ENCODE measurements at regions not wholly inside any gene's neighbourhood (a gene's known extent, or its start where the extent isn't known, plus 50 kb on each side); places are given as distances from the start of the nearest gene placed in this dataset.

DNA sequence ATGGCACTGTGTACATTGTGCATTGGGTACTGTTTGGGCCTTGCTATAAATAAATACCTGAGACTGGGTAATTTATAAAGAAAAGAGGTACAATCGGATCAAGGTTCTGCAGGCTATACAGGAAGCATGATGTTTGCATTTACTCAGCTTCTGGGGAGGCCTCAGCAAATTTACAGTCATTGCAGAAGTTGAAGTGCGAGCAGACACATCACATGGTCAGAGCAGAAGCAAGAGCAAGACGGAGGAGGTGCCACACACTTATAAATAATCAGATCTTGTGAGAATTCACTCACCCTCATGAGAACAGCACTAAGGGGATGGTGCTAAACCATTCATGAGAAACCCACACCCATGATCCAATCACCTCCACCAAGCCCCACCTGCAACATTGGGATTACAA lies 505.0 kb downstream of the ARAP2 start:
- DNase-seq (ENCODE audit: extremely low spot score) = no peak
- TF ChIP-seq POLR2A (IDR thresholded peaks at IDR 0.05; ENCODE audit: low read depth) (no peak), EP300 (IDR thresholded peaks at IDR 0.05) (no peak), POLR2AphosphoS5 (IDR thresholded peaks at IDR 0.05) (no peak)
- TF ChIP-seq, protein P1, sequence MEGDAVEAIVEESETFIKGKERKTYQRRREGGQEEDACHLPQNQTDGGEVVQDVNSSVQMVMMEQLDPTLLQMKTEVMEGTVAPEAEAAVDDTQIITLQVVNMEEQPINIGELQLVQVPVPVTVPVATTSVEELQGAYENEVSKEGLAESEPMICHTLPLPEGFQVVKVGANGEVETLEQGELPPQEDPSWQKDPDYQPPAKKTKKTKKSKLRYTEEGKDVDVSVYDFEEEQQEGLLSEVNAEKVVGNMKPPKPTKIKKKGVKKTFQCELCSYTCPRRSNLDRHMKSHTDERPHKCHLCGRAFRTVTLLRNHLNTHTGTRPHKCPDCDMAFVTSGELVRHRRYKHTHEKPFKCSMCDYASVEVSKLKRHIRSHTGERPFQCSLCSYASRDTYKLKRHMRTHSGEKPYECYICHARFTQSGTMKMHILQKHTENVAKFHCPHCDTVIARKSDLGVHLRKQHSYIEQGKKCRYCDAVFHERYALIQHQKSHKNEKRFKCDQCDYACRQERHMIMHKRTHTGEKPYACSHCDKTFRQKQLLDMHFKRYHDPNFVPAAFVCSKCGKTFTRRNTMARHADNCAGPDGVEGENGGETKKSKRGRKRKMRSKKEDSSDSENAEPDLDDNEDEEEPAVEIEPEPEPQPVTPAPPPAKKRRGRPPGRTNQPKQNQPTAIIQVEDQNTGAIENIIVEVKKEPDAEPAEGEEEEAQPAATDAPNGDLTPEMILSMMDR (IDR thresholded peaks at IDR 0.05) = no peak
- intact Hi-C loops (cut with DNase I) = loop anchor here (2.0 kb wide), 1 partner anchor 25 kb away; no protein-coding TSS in a partner anchor

DNA sequence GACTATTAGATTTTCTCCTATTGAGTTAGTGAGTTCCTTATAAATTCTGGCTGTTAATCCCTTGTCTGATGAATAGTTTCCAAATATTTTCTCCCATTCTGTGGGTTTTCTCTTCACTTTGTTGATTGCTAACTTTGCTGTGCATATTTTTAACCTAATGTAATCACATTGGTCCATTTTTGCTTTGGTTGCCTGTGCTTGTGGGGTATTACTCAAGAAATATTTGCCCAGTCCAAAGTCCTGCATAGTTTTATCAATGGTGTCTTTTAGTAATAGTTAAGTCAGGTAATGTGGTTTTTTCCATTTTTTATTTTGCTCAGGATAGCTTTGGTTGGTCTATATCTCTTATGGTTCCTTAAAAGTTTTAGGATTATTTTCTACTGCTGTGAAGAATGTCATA lies 490.3 kb downstream of the ARAP2 start:
- no peaks in the 10 kb centered on the region for H3K36me3 ChIP-seq
- no peaks in the 10 kb centered on the region for H3K27me3 ChIP-seq
- H3K27ac ChIP-seq (replicated peaks in 1 of 4) = no peak overlapping the region
- intact Hi-C loops (cut with DNase I) = no loop called here
- H3K4me1 ChIP-seq = no peaks in the 10 kb centered on the region
- DNase-seq (ENCODE audit: extremely low spot score) = no peak
- TF ChIP-seq, protein P1 (IDR thresholded peaks at IDR 0.05) = no peak
- TF ChIP-seq POLR2A (IDR thresholded peaks at IDR 0.05; ENCODE audit: low read depth) = no peak
- TF ChIP-seq POLR2AphosphoS5 (IDR thresholded peaks at IDR 0.05) = no peak
- no peak for TF ChIP-seq EP300 (IDR thresholded peaks at IDR 0.05)
- no peaks in the 10 kb centered on the region for H3K9me3 ChIP-seq
- H3K4me3 ChIP-seq = no peak overlapping the region

More for the DNA sequence above, 505.0 kb downstream of the ARAP2 start:
- Histone ChIP-seq H3K4me1 (no peaks in the 10 kb centered on the region), H3K27me3 (no peaks in the 10 kb centered on the region), H3K4me3 (no peak overlapping the region), H3K9me3 (peaks cover 0 to 8% (median 0%) of the 10 kb centered on the region in 4 donors), H3K36me3 (no peaks in the 10 kb centered on the region), H3K27ac (replicated peaks in 1 of 4) (no peak overlapping the region)
- WGBS = 51% methylated on average over 3 of the region's 3 CpGs

DNA sequence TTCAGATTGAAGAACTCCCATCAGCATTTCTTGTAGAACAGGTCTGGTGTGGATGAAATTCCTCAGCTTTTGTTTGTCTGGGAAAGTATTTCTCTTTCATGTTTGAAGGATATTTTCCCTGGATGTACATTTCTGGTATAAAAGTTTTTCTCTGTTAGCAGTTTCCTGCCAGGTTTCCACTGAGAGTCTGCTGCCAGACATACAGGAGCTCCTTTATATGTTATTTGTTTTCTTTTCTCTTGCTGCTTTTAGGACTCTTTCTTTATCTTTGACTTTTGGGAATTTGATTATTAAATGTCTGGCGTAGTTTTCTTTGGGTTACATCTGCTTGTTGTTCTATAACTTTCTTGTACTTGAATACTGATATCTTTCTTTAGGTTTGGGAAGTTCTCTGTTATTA lies 486.5 kb downstream of the ARAP2 start:
- Histone ChIP-seq H3K4me1 (no peaks in the 10 kb centered on the region), H3K27ac (replicated peaks in 1 of 4) (no peak overlapping the region), H3K4me3 (no peak overlapping the region), H3K36me3 (no peaks in the 10 kb centered on the region), H3K9me3 (no peaks in the 10 kb centered on the region), H3K27me3 (no peaks in the 10 kb centered on the region)
- intact Hi-C loops (cut with DNase I) = no loop called here
- no peak for TF ChIP-seq POLR2AphosphoS5 (IDR thresholded peaks at IDR 0.05)
- no peak for TF ChIP-seq EP300 (IDR thresholded peaks at IDR 0.05)
- no peak for TF ChIP-seq POLR2A (IDR thresholded peaks at IDR 0.05; ENCODE audit: low read depth)
- TF ChIP-seq, protein P1 (IDR thresholded peaks at IDR 0.05) = no peak
- WGBS = 62% methylated on average over 1 of the region's 1 CpG
- DNase-seq (ENCODE audit: extremely low spot score) = no peak

DNA sequence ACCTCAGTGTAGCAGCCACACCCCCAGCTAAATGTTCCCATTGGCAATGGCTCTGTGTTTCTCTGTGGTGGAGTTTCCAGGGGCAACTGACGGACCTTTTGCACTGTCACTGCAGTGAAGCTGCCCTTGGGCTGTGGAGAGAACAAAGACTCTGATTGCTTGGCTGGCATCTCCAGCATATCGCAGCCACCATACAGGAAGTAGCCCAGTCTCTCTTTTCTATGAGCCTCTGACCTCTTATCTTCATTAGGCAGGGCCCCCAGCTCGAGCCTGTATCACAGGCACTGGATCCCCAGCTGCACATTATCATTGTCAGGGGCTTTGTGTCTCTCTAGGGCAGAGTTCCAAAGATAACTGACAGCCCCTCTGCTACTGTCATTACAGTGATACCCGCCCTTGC lies 483.5 kb downstream of the ARAP2 start:
- TF ChIP-seq POLR2AphosphoS5 (IDR thresholded peaks at IDR 0.05) = no peak
- TF ChIP-seq EP300 (IDR thresholded peaks at IDR 0.05) = no peak
- TF ChIP-seq, protein P1 (IDR thresholded peaks at IDR 0.05) = no peak
- TF ChIP-seq POLR2A (IDR thresholded peaks at IDR 0.05; ENCODE audit: low read depth) = no peak
- Histone ChIP-seq H3K36me3 (no peaks in the 10 kb centered on the region), H3K27me3 (no peaks in the 10 kb centered on the region), H3K27ac (replicated peaks in 1 of 4) (no peak overlapping the region), H3K4me1 (no peaks in the 10 kb centered on the region), H3K4me3 (no peak overlapping the region), H3K9me3 (no peaks in the 10 kb centered on the region)
- intact Hi-C loops (cut with DNase I) = no loop called here
- WGBS = 53% methylated on average over 4 of the region's 4 CpGs
- DNase-seq (ENCODE audit: extremely low spot score) = no peak

DNA sequence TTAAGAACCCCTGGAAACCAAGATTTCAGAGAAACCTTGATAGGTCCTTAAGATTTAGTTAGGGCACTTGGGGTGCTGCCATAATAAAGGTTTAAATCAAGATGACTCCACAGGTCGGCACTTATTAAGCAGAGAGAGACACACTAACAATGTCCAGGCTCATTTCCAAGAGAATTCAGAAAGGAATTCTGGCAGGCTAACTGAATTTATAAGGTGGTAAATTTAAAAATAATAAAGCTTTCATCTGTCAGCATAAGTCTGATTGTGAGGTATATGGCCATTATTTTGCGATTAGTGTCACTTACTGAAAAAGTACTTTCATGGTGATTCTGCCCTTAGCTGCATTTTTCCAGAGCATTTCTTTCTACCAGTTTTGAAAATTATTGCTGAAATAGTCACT lies 472.7 kb downstream of the ARAP2 start:
- Histone ChIP-seq H3K36me3 (no peaks in the 10 kb centered on the region), H3K4me3 (no peak overlapping the region), H3K4me1 (no peaks in the 10 kb centered on the region), H3K9me3 (no peaks in the 10 kb centered on the region), H3K27me3 (no peaks in the 10 kb centered on the region), H3K27ac (replicated peaks in 1 of 4) (no peak overlapping the region)
- 32% methylated on average over 2 of the region's 2 CpGs for WGBS
- intact Hi-C loops (cut with DNase I) = no loop called here
- TF ChIP-seq, protein P1 (IDR thresholded peaks at IDR 0.05) = no peak
- TF ChIP-seq EP300 (IDR thresholded peaks at IDR 0.05) (no peak), POLR2A (IDR thresholded peaks at IDR 0.05; ENCODE audit: low read depth) (no peak), POLR2AphosphoS5 (IDR thresholded peaks at IDR 0.05) (no peak)
- DNase-seq (ENCODE audit: extremely low spot score) = no peak
